ENCODE measurements at regions not wholly inside any gene's neighbourhood (a gene's known extent, or its start where the extent isn't known, plus 50 kb on each side); places are given as distances from the start of the nearest gene placed in this dataset.
A peak's percentile ranks its signal among the peaks of the same experiment; 100 is the strongest.

DNA sequence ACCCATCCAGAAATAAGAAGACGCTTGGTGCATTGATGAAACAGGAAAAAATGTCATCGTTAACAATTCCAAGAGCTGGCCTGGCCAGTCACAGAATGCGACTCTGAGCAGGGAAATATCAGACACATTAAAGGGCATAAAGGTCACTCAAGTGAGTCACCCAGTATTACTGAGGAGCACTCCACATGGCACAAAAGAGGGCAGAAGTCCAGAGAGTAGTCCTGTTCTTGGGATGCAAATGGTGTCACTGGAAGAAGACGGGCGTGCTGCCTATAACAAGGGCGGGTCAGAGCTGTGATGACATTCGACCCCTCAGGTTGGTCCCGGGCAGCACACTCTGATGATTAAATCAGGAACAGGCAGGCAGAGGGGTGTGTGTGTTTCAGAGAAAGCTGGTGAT lies 720.3 kb downstream of the UQCRFS1 start:
- peaks cover 0 to 8% (median 3%) of the 10 kb centered on the region in 5 donors for H3K9me3 Mint-ChIP-seq
- Histone ChIP-seq H3K9me3 (ENCODE audit: low read length) (no peaks in the 10 kb centered on the region), H3K27me3 (ENCODE audit: insufficient read depth, low read length, poor library complexity, severe bottlenecking) (no peaks in the 10 kb centered on the region), H3K36me3 (ENCODE audit: insufficient read depth, low read length) (no peaks in the 10 kb centered on the region), H3K4me1 (ENCODE audit: insufficient read depth, low read length) (no peaks in the 10 kb centered on the region), H3K4me3 (ENCODE audit: low read length) (no peak overlapping the region), H3K27ac (ENCODE audit: low read depth, low read length) (no peak overlapping the region)
- H3K4me1 Mint-ChIP-seq, result peaks cover 0 to 8% (median 0%) of the 10 kb centered on the region in 3 donors
- ChIA-PET POLR2A (no interaction called here), CTCF (no interaction called here)
- no peak for DNase-seq
- H3K4me3 Mint-ChIP-seq, result no peak overlapping the region
- no peaks in the 10 kb centered on the region for H3K36me3 Mint-ChIP-seq
- H3K27me3 Mint-ChIP-seq, result peaks cover 0 to 4% of the 10 kb centered on the region in 2 donors
- H3K27ac Mint-ChIP-seq, result no peak overlapping the region

DNA sequence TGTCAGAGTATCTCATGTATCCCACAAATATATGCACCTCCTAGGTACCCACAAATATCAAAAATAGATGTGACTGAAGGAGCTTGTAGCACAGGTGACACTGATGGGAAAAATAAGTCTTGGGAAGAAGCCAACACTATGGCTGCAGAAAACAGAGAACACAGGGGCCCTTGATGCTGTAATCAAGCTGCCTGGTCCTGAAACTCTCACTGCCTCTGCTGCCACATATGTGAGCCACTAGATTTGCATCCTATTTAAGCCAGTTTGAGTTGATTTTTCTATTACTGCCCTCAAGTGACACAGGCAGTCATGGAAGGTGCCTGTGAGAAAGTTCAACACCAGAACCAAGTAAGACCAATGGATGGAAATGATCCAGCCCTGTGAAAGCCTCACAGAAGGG lies 720.8 kb downstream of the UQCRFS1 start:
- peaks cover 0 to 3% of the 10 kb centered on the region in 2 donors for H3K27me3 Mint-ChIP-seq
- H3K27ac ChIP-seq (ENCODE audit: low read depth, low read length), result no peak overlapping the region
- H3K9me3 Mint-ChIP-seq, result peaks cover 0 to 6% (median 3%) of the 10 kb centered on the region in 5 donors
- no peaks in the 10 kb centered on the region for H3K9me3 ChIP-seq (ENCODE audit: low read length)
- peaks cover 0 to 8% (median 0%) of the 10 kb centered on the region in 3 donors for H3K4me1 Mint-ChIP-seq
- no peak overlapping the region for H3K4me3 Mint-ChIP-seq
- H3K36me3 Mint-ChIP-seq, result no peaks in the 10 kb centered on the region
- ChIA-PET CTCF (no interaction called here), POLR2A (no interaction called here)
- no peaks in the 10 kb centered on the region for H3K4me1 ChIP-seq (ENCODE audit: insufficient read depth, low read length)
- DNase-seq, result no peak
- H3K36me3 ChIP-seq (ENCODE audit: insufficient read depth, low read length), result no peaks in the 10 kb centered on the region
- no peaks in the 10 kb centered on the region for H3K27me3 ChIP-seq (ENCODE audit: insufficient read depth, low read length, poor library complexity, severe bottlenecking)
- no peak overlapping the region for H3K4me3 ChIP-seq (ENCODE audit: low read length)
- no peak overlapping the region for H3K27ac Mint-ChIP-seq

DNA sequence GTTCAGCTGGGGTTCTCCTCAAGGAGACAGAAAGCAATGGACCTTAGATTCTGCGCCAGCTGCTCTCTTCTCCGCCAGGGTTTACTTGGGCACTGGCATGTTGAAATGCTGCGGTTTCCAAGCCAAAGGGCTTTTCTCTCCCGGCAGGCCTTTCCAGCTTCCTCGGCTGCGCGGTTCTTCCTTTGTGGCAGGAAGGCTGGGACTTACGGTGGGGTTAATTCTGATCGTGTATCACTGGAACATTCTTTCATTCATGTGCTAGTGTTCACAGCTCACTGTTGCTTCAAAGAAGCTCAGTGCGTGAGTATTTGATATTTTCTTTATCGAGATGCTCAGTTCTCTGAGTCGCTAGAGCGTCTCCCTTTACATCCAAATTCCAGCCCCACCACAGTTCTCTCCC lies 723.2 kb downstream of the UQCRFS1 start:
- POLR2A ChIA-PET, result no interaction called here
- H3K4me3 Mint-ChIP-seq, result no peak overlapping the region
- H3K27me3 ChIP-seq (ENCODE audit: insufficient read depth, low read length, poor library complexity, severe bottlenecking), result no peaks in the 10 kb centered on the region
- H3K27me3 Mint-ChIP-seq, result peaks cover 0 to 2% of the 10 kb centered on the region in 2 donors
- CTCF ChIA-PET, result no interaction called here
- no peak overlapping the region for H3K27ac ChIP-seq (ENCODE audit: low read depth, low read length)
- peaks cover 0 to 6% (median 3%) of the 10 kb centered on the region in 5 donors for H3K9me3 Mint-ChIP-seq
- no peaks in the 10 kb centered on the region for H3K36me3 ChIP-seq (ENCODE audit: insufficient read depth, low read length)
- no peak overlapping the region for H3K27ac Mint-ChIP-seq
- no peak overlapping the region for H3K4me3 ChIP-seq (ENCODE audit: low read length)
- no peak for DNase-seq
- H3K9me3 ChIP-seq (ENCODE audit: low read length), result no peaks in the 10 kb centered on the region
- peaks cover 0 to 6% (median 0%) of the 10 kb centered on the region in 3 donors for H3K4me1 Mint-ChIP-seq
- H3K4me1 ChIP-seq (ENCODE audit: insufficient read depth, low read length), result no peaks in the 10 kb centered on the region
- no peaks in the 10 kb centered on the region for H3K36me3 Mint-ChIP-seq

DNA sequence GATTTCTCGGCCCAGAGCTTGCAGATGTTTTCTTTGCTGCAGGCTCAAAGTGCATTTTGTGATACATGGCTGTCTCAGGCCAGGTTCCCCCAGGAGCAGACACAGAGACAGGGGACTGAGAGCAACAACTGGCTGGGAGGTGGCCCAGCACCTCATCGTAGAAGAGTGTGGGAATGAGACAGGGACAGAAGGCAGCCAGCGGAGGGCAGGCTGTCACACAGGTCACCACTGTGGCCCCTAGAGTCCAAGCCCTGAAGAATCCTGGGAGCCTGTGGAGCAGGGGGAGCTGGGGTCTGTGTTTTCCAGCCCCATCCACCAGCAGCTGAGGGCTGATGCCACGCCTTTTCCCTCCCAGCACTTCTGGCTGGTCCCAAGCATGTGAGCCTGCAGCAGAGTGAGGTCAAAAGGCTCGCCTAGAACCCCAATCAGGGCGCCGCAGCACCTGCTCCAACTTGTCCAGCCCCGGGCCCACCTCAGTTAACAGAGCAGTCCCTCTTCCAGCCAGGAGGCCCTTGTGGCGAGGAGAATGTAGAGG lies 723.8 kb downstream of the UQCRFS1 start:
- no peaks in the 10 kb centered on the region for H3K36me3 Mint-ChIP-seq
- H3K27me3 Mint-ChIP-seq, result peaks cover 0 to 2% of the 10 kb centered on the region in 2 donors
- H3K4me1 Mint-ChIP-seq, result peaks cover 0 to 6% (median 0%) of the 10 kb centered on the region in 3 donors
- peak overlapping the region in 1 of 8 donors; percentile 60 for H3K27ac Mint-ChIP-seq
- no peak overlapping the region for H3K4me3 Mint-ChIP-seq
- H3K4me1 ChIP-seq (ENCODE audit: insufficient read depth, low read length), result no peaks in the 10 kb centered on the region
- no peak for DNase-seq
- no peak overlapping the region for H3K4me3 ChIP-seq (ENCODE audit: low read length)
- CTCF ChIA-PET, result no interaction called here
- H3K9me3 ChIP-seq (ENCODE audit: low read length), result no peaks in the 10 kb centered on the region
- H3K36me3 ChIP-seq (ENCODE audit: insufficient read depth, low read length), result no peaks in the 10 kb centered on the region
- POLR2A ChIA-PET, result no interaction called here
- peaks cover 0 to 4% (median 3%) of the 10 kb centered on the region in 5 donors for H3K9me3 Mint-ChIP-seq
- no peaks in the 10 kb centered on the region for H3K27me3 ChIP-seq (ENCODE audit: insufficient read depth, low read length, poor library complexity, severe bottlenecking)
- no peak overlapping the region for H3K27ac ChIP-seq (ENCODE audit: low read depth, low read length)

DNA sequence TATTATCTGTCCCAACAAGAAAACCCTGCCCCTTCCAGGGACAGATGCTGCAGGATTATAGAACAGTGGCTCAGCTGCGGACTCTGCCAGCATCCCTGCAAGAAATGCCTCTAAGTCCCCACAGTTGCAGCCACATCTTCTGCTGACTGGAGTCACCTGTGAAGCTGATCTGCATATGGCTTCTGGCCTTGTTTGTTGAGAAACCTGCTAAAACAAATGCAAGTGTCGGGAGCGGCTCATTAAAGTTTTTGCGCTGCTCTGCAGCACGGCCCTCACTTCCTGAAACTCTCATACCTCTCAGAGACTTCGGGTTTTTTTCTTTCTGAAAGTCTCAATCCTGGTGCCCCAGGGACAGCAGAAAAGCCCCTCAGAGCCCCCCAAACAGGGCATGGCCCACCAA lies 725.0 kb downstream of the UQCRFS1 start:
- POLR2A ChIA-PET, result no interaction called here
- Histone ChIP-seq H3K4me3 (ENCODE audit: low read length) (no peak overlapping the region), H3K36me3 (ENCODE audit: insufficient read depth, low read length) (no peaks in the 10 kb centered on the region), H3K27me3 (ENCODE audit: insufficient read depth, low read length, poor library complexity, severe bottlenecking) (no peaks in the 10 kb centered on the region), H3K9me3 (ENCODE audit: low read length) (no peaks in the 10 kb centered on the region), H3K27ac (ENCODE audit: low read depth, low read length) (no peak overlapping the region), H3K4me1 (ENCODE audit: insufficient read depth, low read length) (no peaks in the 10 kb centered on the region)
- no peaks in the 10 kb centered on the region for H3K36me3 Mint-ChIP-seq
- H3K4me3 Mint-ChIP-seq, result no peak overlapping the region
- H3K27ac Mint-ChIP-seq, result no peak overlapping the region
- H3K27me3 Mint-ChIP-seq, result peaks cover 0 to 2% of the 10 kb centered on the region in 2 donors
- peaks cover 0 to 6% (median 0%) of the 10 kb centered on the region in 3 donors for H3K4me1 Mint-ChIP-seq
- no peak for DNase-seq
- CTCF ChIA-PET, result no interaction called here
- peaks cover 0 to 4% (median 0%) of the 10 kb centered on the region in 5 donors for H3K9me3 Mint-ChIP-seq

DNA sequence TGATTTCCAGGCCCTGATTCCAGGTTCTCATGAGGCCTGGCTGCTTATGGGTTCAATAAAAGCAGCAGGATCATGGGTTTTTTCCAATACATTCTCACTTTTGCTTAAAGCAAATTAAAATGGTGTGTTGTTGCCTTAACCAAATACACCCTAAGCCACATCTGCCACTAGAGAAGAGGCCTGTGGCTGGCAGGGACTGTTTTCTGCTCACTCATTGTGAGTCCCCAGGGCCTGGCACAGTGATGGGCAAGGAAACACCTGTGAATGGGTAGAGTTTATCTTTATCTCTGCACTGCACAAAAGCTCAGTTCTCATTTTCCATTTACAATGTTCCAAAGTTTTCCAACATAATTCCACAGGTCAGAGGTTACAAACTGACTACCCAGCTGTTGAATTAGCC lies 726.0 kb downstream of the UQCRFS1 start:
- Mint-ChIP-seq H3K27me3 (peaks cover 0 to 2% of the 10 kb centered on the region in 2 donors), H3K4me1 (peaks cover 0 to 6% (median 0%) of the 10 kb centered on the region in 3 donors), H3K9me3 (peaks cover 0 to 3% (median 0%) of the 10 kb centered on the region in 5 donors), H3K4me3 (no peak overlapping the region), H3K36me3 (no peaks in the 10 kb centered on the region), H3K27ac (no peak overlapping the region)
- no peaks in the 10 kb centered on the region for H3K4me1 ChIP-seq (ENCODE audit: insufficient read depth, low read length)
- no peak overlapping the region for H3K4me3 ChIP-seq (ENCODE audit: low read length)
- no peaks in the 10 kb centered on the region for H3K9me3 ChIP-seq (ENCODE audit: low read length)
- no peaks in the 10 kb centered on the region for H3K36me3 ChIP-seq (ENCODE audit: insufficient read depth, low read length)
- ChIA-PET POLR2A (no interaction called here), CTCF (no interaction called here)
- H3K27me3 ChIP-seq (ENCODE audit: insufficient read depth, low read length, poor library complexity, severe bottlenecking), result no peaks in the 10 kb centered on the region
- no peak overlapping the region for H3K27ac ChIP-seq (ENCODE audit: low read depth, low read length)
- DNase-seq, result no peak

DNA sequence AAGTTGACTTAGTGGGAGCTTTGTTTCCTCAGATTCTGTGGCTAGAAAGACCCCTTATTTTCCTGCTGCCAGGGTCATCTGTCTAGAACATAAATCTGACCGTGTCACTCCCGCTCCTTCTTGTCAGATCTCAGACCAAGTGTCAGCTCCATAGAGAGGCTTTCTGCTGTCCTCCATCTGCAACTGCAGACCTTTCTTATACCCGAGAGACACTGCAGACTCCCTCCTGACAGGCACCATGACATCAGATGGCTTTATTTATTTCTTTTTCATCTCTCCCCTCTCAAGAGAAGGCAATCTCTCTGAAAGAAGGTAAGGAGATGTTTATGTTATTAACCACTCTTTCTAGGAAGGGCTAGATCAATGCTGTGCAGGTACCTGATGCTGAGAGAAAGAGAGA lies 726.5 kb downstream of the UQCRFS1 start:
- H3K27me3 ChIP-seq (ENCODE audit: insufficient read depth, low read length, poor library complexity, severe bottlenecking), result no peaks in the 10 kb centered on the region
- no peaks in the 10 kb centered on the region for H3K36me3 ChIP-seq (ENCODE audit: insufficient read depth, low read length)
- Mint-ChIP-seq H3K4me3 (no peak overlapping the region), H3K4me1 (peaks cover under 1 to 6% (median 2%) of the 10 kb centered on the region in 3 donors), H3K36me3 (no peaks in the 10 kb centered on the region), H3K27ac (no peak overlapping the region), H3K9me3 (peaks cover 0 to 3% (median 0%) of the 10 kb centered on the region in 5 donors), H3K27me3 (peaks cover 0 to 2% of the 10 kb centered on the region in 2 donors)
- H3K27ac ChIP-seq (ENCODE audit: low read depth, low read length), result no peak overlapping the region
- H3K4me3 ChIP-seq (ENCODE audit: low read length), result no peak overlapping the region
- H3K9me3 ChIP-seq (ENCODE audit: low read length), result no peaks in the 10 kb centered on the region
- POLR2A ChIA-PET, result no interaction called here
- DNase-seq, result no peak
- CTCF ChIA-PET, result no interaction called here
- H3K4me1 ChIP-seq (ENCODE audit: insufficient read depth, low read length), result peaks cover 1% of the 10 kb centered on the region

DNA sequence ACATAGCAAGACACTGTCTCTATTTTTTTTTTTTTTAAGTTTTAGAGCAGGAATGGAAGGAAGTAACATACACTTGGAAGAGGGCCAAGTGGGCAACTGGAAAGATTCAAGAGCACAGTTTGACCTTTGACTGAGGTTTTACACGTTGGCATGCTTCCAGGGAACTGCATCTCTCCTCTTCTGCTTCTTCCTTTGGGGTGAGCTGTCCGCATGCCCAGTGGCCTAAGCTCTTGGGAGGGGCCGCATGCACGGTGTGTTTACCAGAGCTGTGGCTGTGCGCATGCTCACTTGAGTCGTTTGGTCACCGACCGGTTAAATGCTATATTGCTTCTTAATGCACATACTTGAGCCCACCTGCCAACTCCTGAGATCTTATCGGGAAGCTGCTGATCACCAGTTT lies 727.7 kb downstream of the UQCRFS1 start:
- H3K4me3 Mint-ChIP-seq, result no peak overlapping the region
- peaks cover 8% of the 10 kb centered on the region for H3K4me1 ChIP-seq (ENCODE audit: insufficient read depth, low read length)
- no peak overlapping the region for H3K27ac Mint-ChIP-seq
- H3K27me3 ChIP-seq (ENCODE audit: insufficient read depth, low read length, poor library complexity, severe bottlenecking), result no peaks in the 10 kb centered on the region
- CTCF ChIA-PET, result no interaction called here
- peaks cover 0 to under 1% of the 10 kb centered on the region in 2 donors for H3K27me3 Mint-ChIP-seq
- no peaks in the 10 kb centered on the region for H3K36me3 ChIP-seq (ENCODE audit: insufficient read depth, low read length)
- POLR2A ChIA-PET, result no interaction called here
- H3K9me3 ChIP-seq (ENCODE audit: low read length), result no peaks in the 10 kb centered on the region
- peaks cover 0 to 3% (median 0%) of the 10 kb centered on the region in 5 donors for H3K9me3 Mint-ChIP-seq
- H3K27ac ChIP-seq (ENCODE audit: low read depth, low read length), result no peak overlapping the region
- DNase-seq, result no peak
- no peaks in the 10 kb centered on the region for H3K36me3 Mint-ChIP-seq
- peaks cover 8 to 12% (median 11%) of the 10 kb centered on the region in 3 donors for H3K4me1 Mint-ChIP-seq
- H3K4me3 ChIP-seq (ENCODE audit: low read length), result no peak overlapping the region

Measured in CD8-positive, alpha-beta memory T cell (primary cell).